Ascending aorta (tissue), 2 donors: ENCODE measurements at regions not wholly inside any gene's neighbourhood (a gene's known extent, or its start where the extent isn't known, plus 50 kb on each side); places are given as distances from the start of the nearest gene placed in this dataset.
"Not testable (repeated sequence)": the region's sequence is repeated elsewhere in the genome, so short reads cannot be mapped to it uniquely, and the experiment has no call there.

Experiments
- DNase-seq, 2 donors: peaks; one replicate each; pipeline ENCODE4 v3.0.0-alpha.2; 2019; ENCODE audit warnings: low spot score in 2 of 2
- H3K27ac ChIP-seq, 2 donors: fragments of 200-600 bp; sonication (generic); one replicate each; pipeline ENCODE4 v1.5.1; 2016 to 2017; ENCODE audit warnings: mild to moderate bottlenecking in 1 of 2
- H3K27me3 ChIP-seq: fragments of 200-600 bp; sonication (generic); one replicate; pipeline ENCODE4 v1.5.1; 2017
- H3K36me3 ChIP-seq, 2 donors: fragments of 200-600 bp; sonication (generic); one replicate each; pipeline ENCODE4 v1.5.1; 2016
- H3K4me1 ChIP-seq, 2 donors: fragments of 200-600 bp; sonication (generic); one replicate each; pipeline ENCODE4 v1.5.1; 2016 to 2017; ENCODE audit warnings: mild to moderate bottlenecking in 1 of 2
- H3K4me3 ChIP-seq, 2 donors: fragments of 200-600 bp; sonication (generic); one replicate each; pipeline ENCODE4 v1.5.1; 2016 to 2017; ENCODE audit warnings: mild to moderate bottlenecking in 1 of 2
- H3K9me3 ChIP-seq, 2 donors: fragments of 200-600 bp; sonication (generic); one replicate each; pipeline ENCODE4 v1.5.1; 2016
- CTCF ChIP-seq, 3 experiments: fragments of 200-600 bp in 2 of 3; fragments of 450-650 bp in 1 of 3; sonication (generic) in 2 of 3; IDR thresholded peaks; one replicate each; pipeline ENCODE4 v1.5.1; 2016 to 2019; ENCODE audit warnings: antibody characterized with exemption in 3 of 3, mild to moderate bottlenecking in 1 of 3, moderate library complexity in 1 of 3
- intact Hi-C: fragments of 100-400 bp; cut with DNase I; formaldehyde crosslinking; loops from one replicate; pipeline ENCODE4 v1.15.1; 2023

- intact Hi-C loops, result no loop called here
- DNase-seq, result no peak
- H3K27me3 ChIP-seq, result no peaks in the 10 kb centered on the region
- H3K9me3 ChIP-seq, result no peaks in the 10 kb centered on the region
- TF ChIP-seq CTCF (IDR thresholded peaks at IDR 0.05), result no peak
- peaks cover 0 to 23% of the 10 kb centered on the region in 2 donors for H3K4me1 ChIP-seq
- H3K36me3 ChIP-seq, result no peaks in the 10 kb centered on the region
- H3K4me3 ChIP-seq, result no peak overlapping the region
- no peak overlapping the region for H3K27ac ChIP-seq
Observed at GRCh38 chr10:28988980-28989379, 299.9 kb upstream of the LYZL1 start.

- peak; percentile 61 to 90 for DNase-seq
- H3K4me3 ChIP-seq, result no peak overlapping the region
- peak overlapping the region; percentile 62 to 74 for H3K27ac ChIP-seq
- intact Hi-C loops, result loop anchor here (1.0 to 5.0 kb wide), 5 partner anchors 81 to 314 kb away; partner anchors contain the start of gene BAMBI
- H3K9me3 ChIP-seq, result no peaks in the 10 kb centered on the region
- H3K4me1 ChIP-seq, result peaks cover 0 to 11% of the 10 kb centered on the region in 2 donors
- H3K27me3 ChIP-seq, result no peaks in the 10 kb centered on the region
- H3K36me3 ChIP-seq, result no peaks in the 10 kb centered on the region
- TF ChIP-seq CTCF (IDR thresholded peaks at IDR 0.05), result peak; percentile 54 to 79 (median 76)
Observed at GRCh38 chr10:28991333-28992270, 297.3 kb upstream of the LYZL1 start.

- peak overlapping the region; percentile 68 to 74 for H3K27ac ChIP-seq
- no peaks in the 10 kb centered on the region for H3K27me3 ChIP-seq
- intact Hi-C loops, result loop anchor here (5.0 kb wide), 3 partner anchors 149 to 196 kb away; no protein-coding TSS in a partner anchor
- H3K36me3 ChIP-seq, result no peaks in the 10 kb centered on the region
- TF ChIP-seq CTCF (IDR thresholded peaks at IDR 0.05), result no peak
- no peak overlapping the region for H3K4me3 ChIP-seq
- no peaks in the 10 kb centered on the region for H3K9me3 ChIP-seq
- DNase-seq, result no peak
- peaks cover 0 to 11% of the 10 kb centered on the region in 2 donors for H3K4me1 ChIP-seq
Observed at GRCh38 chr10:28993056-28993455, 295.8 kb upstream of the LYZL1 start.

GRCh38 chr10:28993861-28994260 is 295.0 kb upstream of the LYZL1 start:
- intact Hi-C loops, result loop anchor here (5.0 kb wide), 3 partner anchors 148 to 197 kb away; no protein-coding TSS in a partner anchor
- no peak for DNase-seq
- no peaks in the 10 kb centered on the region for H3K27me3 ChIP-seq
- no peaks in the 10 kb centered on the region for H3K36me3 ChIP-seq
- H3K9me3 ChIP-seq, result no peaks in the 10 kb centered on the region
- H3K4me1 ChIP-seq, result peaks cover 0 to 11% of the 10 kb centered on the region in 2 donors
- TF ChIP-seq CTCF (IDR thresholded peaks at IDR 0.05), result no peak
- H3K4me3 ChIP-seq, result no peak overlapping the region
- H3K27ac ChIP-seq, result peak overlapping the region; percentile 68 to 74

- H3K4me1 ChIP-seq, result peaks cover 0 to 11% of the 10 kb centered on the region in 2 donors
- H3K4me3 ChIP-seq, DNase-seq, H3K36me3 ChIP-seq, H3K9me3 ChIP-seq, H3K27me3 ChIP-seq: not testable (repeated sequence)
- H3K27ac ChIP-seq, result peak overlapping the region; percentile 68 to 74
- intact Hi-C loops, result loop anchor here (5.0 kb wide), 3 partner anchors 147 to 198 kb away; no protein-coding TSS in a partner anchor
Observed at GRCh38 chr10:28994802-28995201, 294.1 kb upstream of the LYZL1 start.

GRCh38 chr10:28995497-28995896 is 293.4 kb upstream of the LYZL1 start:
- no peak for TF ChIP-seq CTCF (IDR thresholded peaks at IDR 0.05)
- Histone ChIP-seq H3K4me3 (no peak overlapping the region), H3K27me3 (no peaks in the 10 kb centered on the region), H3K9me3 (no peaks in the 10 kb centered on the region), H3K36me3 (no peaks in the 10 kb centered on the region), H3K27ac (no peak overlapping the region), H3K4me1 (peaks cover 0 to 11% of the 10 kb centered on the region in 2 donors)
- no peak for DNase-seq
- intact Hi-C loops, result no loop called here
